ENCODE measurements at regions not wholly inside any gene's neighbourhood (a gene's known extent, or its start where the extent isn't known, plus 50 kb on each side); places are given as distances from the start of the nearest gene placed in this dataset.

GRCh38 chr6:92380803-92381601 is 1038.4 kb downstream of the EPHA7 start:
- H3K4ac ChIP-seq (replicated peaks; ENCODE audit: insufficient read length, low read depth, low read length): no peak overlapping the region
- no peak overlapping the region for H2AK5ac ChIP-seq (ENCODE audit: low read depth, low read length)
- H3K23ac ChIP-seq (ENCODE audit: insufficient read length): no peak overlapping the region
- FAIRE-seq (no peak), DNase-seq (ENCODE audit: low read depth in 1 of 2, low spot score in 2 of 2) (no peak)
- H3K9me3 ChIP-seq (ENCODE audit: insufficient read depth in 2 of 2, low read depth in 1 of 2, low read length in 1 of 2): no peaks in the 10 kb centered on the region
- no peak overlapping the region for H3K56ac ChIP-seq (replicated peaks; ENCODE audit: insufficient read length, low read depth, low read length)
- H4K5ac ChIP-seq (ENCODE audit: insufficient read length, low read depth, low read length): no peak overlapping the region
- no peak overlapping the region for H2BK20ac ChIP-seq (ENCODE audit: low read length)
- H3K36me3 ChIP-seq (ENCODE audit: control insufficient read depth in 2 of 4, insufficient read depth in 4 of 4, low read length in 3 of 4): no peaks in the 10 kb centered on the region
- 93% methylated on average over 2 of the region's 2 CpGs; no CpG with 5 or more reads in 1 of the 2 experiments for WGBS, 2 experiments (ENCODE audit: extremely low coverage in 1 of 2, insufficient coverage in 1 of 2, insufficient read length in 1 of 2, insufficient replicate concordance in 2 of 2, low coverage in 1 of 2, low lambda C conversion rate in 2 of 2, missing lambda C conversion rate in 1 of 2)
- CTCF ChIA-PET (ENCODE audit: partially characterized antibody): no interaction called here
- no peak overlapping the region for H3K18ac ChIP-seq (ENCODE audit: extremely low read depth, low read length)
- H4K20me1 ChIP-seq (replicated peaks in 1 of 2; ENCODE audit: control insufficient read depth in 1 of 2, insufficient read depth in 2 of 2, low read length in 2 of 2): peaks cover 0 to 2% of the 10 kb centered on the region in 2 experiments
- no peak overlapping the region for H3K27ac ChIP-seq (ENCODE audit: low read depth, low read length)
- H3K4me2 ChIP-seq (ENCODE audit: insufficient read depth in 1 of 2, low read depth in 2 of 2, low read length in 2 of 2): no peak overlapping the region
- H2BK12ac ChIP-seq (ENCODE audit: low read depth, low read length): no peak overlapping the region
- no peaks in the 10 kb centered on the region for H3K23me2 ChIP-seq (ENCODE audit: low read depth, low read length)
- H4K91ac ChIP-seq (replicated peaks; ENCODE audit: insufficient read length, low read length): no peak overlapping the region
- no peak overlapping the region for H3K14ac ChIP-seq (ENCODE audit: insufficient read length)
- no peak overlapping the region for H3K9ac ChIP-seq (replicated peaks in 1 of 4; ENCODE audit: extremely low read depth in 1 of 4, low read depth in 3 of 4, low read length in 3 of 4)
- no peak overlapping the region for H2BK15ac ChIP-seq (ENCODE audit: low read length)
- POLR2A ChIA-PET (ENCODE audit: partially characterized antibody): no interaction called here
- H2BK120ac ChIP-seq (replicated peaks; ENCODE audit: low read depth, low read length): no peak overlapping the region
- H2BK5ac ChIP-seq (ENCODE audit: low read depth, low read length): no peak overlapping the region
- H4K8ac ChIP-seq (ENCODE audit: extremely low read depth, insufficient read depth, low read length): no peak overlapping the region
- no peaks in the 10 kb centered on the region for H3K27me3 ChIP-seq (replicated peaks in 1 of 4; ENCODE audit: control insufficient read depth in 3 of 4, extremely low read depth in 1 of 4, insufficient read depth in 3 of 4, low read length in 3 of 4)
- no peak overlapping the region; the same call in 1 of the 2 replicates for H2AFZ ChIP-seq (ENCODE audit: low read length)
- H3K79me1 ChIP-seq (ENCODE audit: low read depth, low read length): no peaks in the 10 kb centered on the region
- H3K4me1 ChIP-seq (replicated peaks in 1 of 4; ENCODE audit: control insufficient read depth in 3 of 4, insufficient read depth in 4 of 4, low read length in 3 of 4): no peaks in the 10 kb centered on the region
- no peaks in the 10 kb centered on the region for H3K79me2 ChIP-seq (ENCODE audit: control insufficient read depth in 1 of 2, insufficient read depth in 2 of 2, low read length in 2 of 2)
- no peak overlapping the region for H3K4me3 ChIP-seq (ENCODE audit: extremely low read depth in 1 of 4, insufficient read depth in 2 of 4, low read depth in 3 of 4, low read length in 4 of 4)
- TF ChIP-seq TCF12 (IDR thresholded peaks at IDR 0.05; ENCODE audit: low read depth, low read length): no peak
- no peak for TF ChIP-seq YY1 (IDR thresholded peaks at IDR 0.05; ENCODE audit: low read depth, low read length)
- TF ChIP-seq CHD1 (IDR thresholded peaks at IDR 0.05; ENCODE audit: low read depth, low read length): no peak
- TF ChIP-seq POLR2A (IDR thresholded peaks at IDR 0.05; ENCODE audit: control extremely low read depth in 1 of 2, low read depth in 2 of 2, low read length in 2 of 2): no peak
- TF ChIP-seq EP300 (IDR thresholded peaks at IDR 0.05; ENCODE audit: borderline replicate concordance in 1 of 2, low read depth in 2 of 2, low read length in 2 of 2): no peak
- TF ChIP-seq RNF2 (IDR thresholded peaks at IDR 0.05; ENCODE audit: borderline replicate concordance, low read depth, low read length, missing control alignments, poor library complexity, severe bottlenecking): no peak
- TF ChIP-seq GTF2F1 (IDR thresholded peaks at IDR 0.05; ENCODE audit: borderline replicate concordance, low read depth, low read length): no peak
- TF ChIP-seq ASH2L (IDR thresholded peaks at IDR 0.05; ENCODE audit: low read length): no peak
- no peak for TF ChIP-seq SUZ12 (IDR thresholded peaks at IDR 0.05; ENCODE audit: low read length)
- TF ChIP-seq PHF8 (conservative IDR thresholded peaks at IDR 0.05; ENCODE audit: low read depth, low read length): no peak
- no peak for TF ChIP-seq FOSL1 (IDR thresholded peaks at IDR 0.05; ENCODE audit: insufficient read depth, low read depth, low read length)
- TF ChIP-seq TAF7 (optimal IDR thresholded peaks at IDR 0.05; ENCODE audit: borderline replicate concordance, low read depth, low read length): no peak
- no peak for TF ChIP-seq RAD21 (IDR thresholded peaks at IDR 0.05 in 1 of 2, conservative IDR thresholded peaks at IDR 0.05 in 1 of 2; ENCODE audit: low read depth in 2 of 2, low read length in 2 of 2)

Data from H1 (cell line).